ENCODE measurements at regions not wholly inside any gene's neighbourhood (a gene's known extent, or its start where the extent isn't known, plus 50 kb on each side); places are given as distances from the start of the nearest gene placed in this dataset.

GRCh38 chr5:162384225-162384624, 316.7 kb downstream of the GABRG2 start:
- FAIRE-seq (no peak), DNase-seq (ENCODE audit: low read depth) (no peak)
- Histone ChIP-seq H3K27me3 (ENCODE audit: control insufficient read depth, insufficient read depth, low read length) (no peaks in the 10 kb centered on the region), H3K36me3 (ENCODE audit: control insufficient read depth, insufficient read depth, low read length) (no peaks in the 10 kb centered on the region), H3K4me3 (ENCODE audit: low read depth, low read length) (no peak overlapping the region)
- TF ChIP-seq CTCF (IDR thresholded peaks at IDR 0.05; ENCODE audit: insufficient read depth, low read length, severe bottlenecking) = no peak

- TF ChIP-seq CTCF (IDR thresholded peaks at IDR 0.05; ENCODE audit: insufficient read depth, low read length, severe bottlenecking) = no peak
- no peak for FAIRE-seq
- H3K4me3 ChIP-seq (ENCODE audit: low read depth, low read length) = no peak overlapping the region
- H3K27me3 ChIP-seq (ENCODE audit: control insufficient read depth, insufficient read depth, low read length) = no peaks in the 10 kb centered on the region
- DNase-seq (ENCODE audit: low read depth) = no peak
- no peaks in the 10 kb centered on the region for H3K36me3 ChIP-seq (ENCODE audit: control insufficient read depth, insufficient read depth, low read length)
These were observed 324.3 kb downstream of the GABRG2 start for GRCh38 chr5:162391833-162392232.

GRCh38 chr5:162392336-162392735, 324.8 kb downstream of the GABRG2 start:
- DNase-seq (ENCODE audit: low read depth) (no peak), FAIRE-seq (no peak)
- H3K36me3 ChIP-seq (ENCODE audit: control insufficient read depth, insufficient read depth, low read length) = no peaks in the 10 kb centered on the region
- H3K4me3 ChIP-seq (ENCODE audit: low read depth, low read length) = no peak overlapping the region
- no peaks in the 10 kb centered on the region for H3K27me3 ChIP-seq (ENCODE audit: control insufficient read depth, insufficient read depth, low read length)
- no peak for TF ChIP-seq CTCF (IDR thresholded peaks at IDR 0.05; ENCODE audit: insufficient read depth, low read length, severe bottlenecking)

- no peaks in the 10 kb centered on the region for H3K36me3 ChIP-seq (ENCODE audit: control insufficient read depth, insufficient read depth, low read length)
- TF ChIP-seq CTCF (IDR thresholded peaks at IDR 0.05; ENCODE audit: insufficient read depth, low read length, severe bottlenecking) = no peak
- H3K4me3 ChIP-seq (ENCODE audit: low read depth, low read length) = no peak overlapping the region
- DNase-seq (ENCODE audit: low read depth) (no peak), FAIRE-seq (no peak)
- no peaks in the 10 kb centered on the region for H3K27me3 ChIP-seq (ENCODE audit: control insufficient read depth, insufficient read depth, low read length)
These were observed 326.0 kb downstream of the GABRG2 start for GRCh38 chr5:162393534-162393933.

- no peak for TF ChIP-seq CTCF (IDR thresholded peaks at IDR 0.05; ENCODE audit: insufficient read depth, low read length, severe bottlenecking)
- DNase-seq (ENCODE audit: low read depth) = no peak
- no peak for FAIRE-seq
These were observed 340.0 kb downstream of the GABRG2 start for GRCh38 chr5:162407614-162408013.

GRCh38 chr5:162410365-162410764, 342.8 kb downstream of the GABRG2 start:
- Histone ChIP-seq H3K27me3 (ENCODE audit: control insufficient read depth, insufficient read depth, low read length) (no peaks in the 10 kb centered on the region), H3K36me3 (ENCODE audit: control insufficient read depth, insufficient read depth, low read length) (no peaks in the 10 kb centered on the region), H3K4me3 (ENCODE audit: low read depth, low read length) (no peak overlapping the region)
- DNase-seq (ENCODE audit: low read depth) (no peak), FAIRE-seq (no peak)
- TF ChIP-seq CTCF (IDR thresholded peaks at IDR 0.05; ENCODE audit: insufficient read depth, low read length, severe bottlenecking) = no peak

More at GRCh38 chr5:162407614-162408013, 340.0 kb downstream of the GABRG2 start:
- no peak overlapping the region for H3K4me3 ChIP-seq (ENCODE audit: low read depth, low read length)
- no peaks in the 10 kb centered on the region for H3K36me3 ChIP-seq (ENCODE audit: control insufficient read depth, insufficient read depth, low read length)
- no peaks in the 10 kb centered on the region for H3K27me3 ChIP-seq (ENCODE audit: control insufficient read depth, insufficient read depth, low read length)
